Omental fat pad (tissue), 3 donors: ENCODE measurements at regions not wholly inside any gene's neighbourhood (a gene's known extent, or its start where the extent isn't known, plus 50 kb on each side); places are given as distances from the start of the nearest gene placed in this dataset.
A peak's percentile ranks its signal among the peaks of the same experiment; 100 is the strongest.

ENCODE experiments used
- ATAC-seq: fragments of 150-250 bp; one replicate; pipeline ENCODE4 v1.9.1; 2016; ENCODE audit warnings: mild to moderate bottlenecking, moderate library complexity; ENCODE audit not compliant: low FRiP score
- DNase-seq: peaks from one replicate; pipeline ENCODE4 v3.0.0-alpha.2; 2019; ENCODE audit warnings: low spot score
- TF ChIP-seq, protein P1 (sequence below), 3 donors: fragments of 450-650 bp; IDR thresholded peaks; one replicate each; pipeline ENCODE4 v1.5.1; 2016 to 2017; ENCODE audit warnings: antibody characterized with exemption in 3 of 3, mild to moderate bottlenecking in 3 of 3, moderate library complexity in 2 of 3

DNA sequence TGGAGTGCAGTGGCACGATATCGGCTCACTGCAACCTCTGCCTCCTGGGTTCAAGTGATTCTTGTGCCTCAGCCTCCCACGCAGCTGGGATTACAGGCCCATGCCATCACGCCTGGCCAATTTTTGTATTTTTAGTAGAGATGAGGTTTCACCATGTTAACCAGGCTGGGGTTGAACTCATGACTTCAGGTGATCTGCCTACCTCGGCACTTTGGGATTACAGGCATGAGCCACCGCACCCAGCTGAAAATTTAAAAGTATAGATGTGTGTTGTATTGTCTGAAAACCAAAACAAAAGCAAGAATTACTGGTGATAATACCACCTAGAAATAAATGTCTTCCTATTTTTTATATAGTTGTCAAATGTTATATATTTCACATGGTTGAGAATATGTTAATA, 162.0 kb upstream of the DMRT1 start:
- no peak for DNase-seq
- no peak for ATAC-seq
- TF ChIP-seq, protein P1, sequence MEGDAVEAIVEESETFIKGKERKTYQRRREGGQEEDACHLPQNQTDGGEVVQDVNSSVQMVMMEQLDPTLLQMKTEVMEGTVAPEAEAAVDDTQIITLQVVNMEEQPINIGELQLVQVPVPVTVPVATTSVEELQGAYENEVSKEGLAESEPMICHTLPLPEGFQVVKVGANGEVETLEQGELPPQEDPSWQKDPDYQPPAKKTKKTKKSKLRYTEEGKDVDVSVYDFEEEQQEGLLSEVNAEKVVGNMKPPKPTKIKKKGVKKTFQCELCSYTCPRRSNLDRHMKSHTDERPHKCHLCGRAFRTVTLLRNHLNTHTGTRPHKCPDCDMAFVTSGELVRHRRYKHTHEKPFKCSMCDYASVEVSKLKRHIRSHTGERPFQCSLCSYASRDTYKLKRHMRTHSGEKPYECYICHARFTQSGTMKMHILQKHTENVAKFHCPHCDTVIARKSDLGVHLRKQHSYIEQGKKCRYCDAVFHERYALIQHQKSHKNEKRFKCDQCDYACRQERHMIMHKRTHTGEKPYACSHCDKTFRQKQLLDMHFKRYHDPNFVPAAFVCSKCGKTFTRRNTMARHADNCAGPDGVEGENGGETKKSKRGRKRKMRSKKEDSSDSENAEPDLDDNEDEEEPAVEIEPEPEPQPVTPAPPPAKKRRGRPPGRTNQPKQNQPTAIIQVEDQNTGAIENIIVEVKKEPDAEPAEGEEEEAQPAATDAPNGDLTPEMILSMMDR (IDR thresholded peaks at IDR 0.05) = no peak

DNA sequence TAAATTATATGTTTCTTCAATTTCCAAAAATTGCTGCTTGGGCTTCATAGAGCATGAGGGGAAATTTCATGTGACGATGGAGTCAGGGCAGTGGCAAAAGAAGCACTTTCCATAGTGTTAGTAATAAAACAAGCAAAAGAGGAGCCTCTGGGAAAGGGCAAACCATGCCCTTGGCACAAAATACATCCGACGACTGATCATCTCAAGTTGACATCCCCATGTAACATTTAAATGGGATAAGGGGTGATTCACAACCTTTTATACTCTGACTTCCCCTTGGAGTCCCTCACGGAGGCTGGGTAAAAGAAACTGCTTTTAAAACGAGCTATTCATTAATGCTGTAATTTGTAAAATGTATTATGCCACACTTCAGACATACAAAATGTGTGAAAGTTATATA, 161.4 kb upstream of the DMRT1 start:
- no peak for DNase-seq
- TF ChIP-seq, protein P1 (IDR thresholded peaks at IDR 0.05) = no peak
- no peak for ATAC-seq

DNA sequence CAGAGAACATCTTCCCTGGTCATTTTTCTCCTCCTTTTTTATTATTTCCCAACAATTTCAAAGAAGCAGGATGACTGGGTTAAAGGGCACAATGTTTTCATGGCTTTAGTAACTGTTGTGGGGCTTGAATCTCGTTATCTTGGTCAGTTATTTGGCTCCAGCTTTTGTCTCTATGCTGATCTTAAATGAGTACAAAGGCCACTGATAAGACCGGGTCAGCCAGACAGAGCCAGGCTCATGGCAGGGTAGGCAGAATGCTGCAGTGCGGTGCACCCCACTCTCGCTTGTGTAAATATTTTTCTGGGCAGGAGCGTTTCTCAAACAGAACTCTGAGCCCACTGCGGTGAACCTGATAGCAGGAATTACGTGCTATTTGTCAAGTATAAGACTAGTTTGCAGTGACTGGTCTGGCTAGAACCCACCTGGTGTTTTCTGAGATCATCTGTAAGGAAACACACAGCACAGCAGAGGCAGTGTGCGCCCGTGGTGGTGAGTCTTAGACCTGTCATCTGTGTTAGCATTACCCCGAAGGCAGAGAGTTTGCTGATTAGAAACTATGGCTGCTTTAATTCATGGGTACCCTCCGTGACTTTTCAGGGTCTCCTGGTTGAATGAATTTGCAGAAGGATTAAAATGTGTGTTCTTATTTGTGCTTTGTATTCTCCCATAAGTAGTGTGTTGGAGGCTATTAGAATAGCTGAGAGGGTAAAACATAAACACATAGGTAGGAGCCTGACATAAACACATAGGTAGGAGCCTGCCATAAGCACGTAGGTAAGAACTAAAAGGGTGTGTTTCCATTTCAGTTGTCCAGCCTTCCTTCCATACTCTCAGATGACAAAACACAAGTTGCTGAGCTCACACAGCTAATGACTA, 158.6 kb upstream of the DMRT1 start:
- ATAC-seq = no peak
- DNase-seq = no peak
- TF ChIP-seq, protein P1 (IDR thresholded peaks at IDR 0.05) = no peak

DNA sequence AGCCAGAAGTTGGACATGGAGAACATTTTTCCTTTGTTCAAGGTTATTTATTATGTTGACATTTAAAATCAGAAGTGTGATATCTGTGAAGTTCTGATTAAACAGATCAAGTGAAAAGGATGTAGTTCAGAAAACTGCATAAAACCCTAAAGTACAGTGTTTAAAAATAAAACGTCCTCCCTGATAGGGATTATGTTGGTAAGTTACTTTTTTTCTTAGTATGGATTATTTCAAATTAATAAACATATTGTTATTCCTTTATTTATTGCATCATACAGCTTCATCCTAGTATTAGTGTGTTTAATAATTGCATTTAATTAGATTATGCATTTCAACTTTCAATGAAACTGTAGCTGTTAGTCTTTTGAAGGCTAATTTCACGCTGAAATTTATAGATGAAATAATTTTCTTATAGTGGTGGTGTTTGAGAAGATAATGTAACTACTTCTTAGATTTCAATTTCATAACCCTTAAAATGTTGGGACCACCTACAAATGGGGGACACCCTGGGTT, 157.9 kb upstream of the DMRT1 start:
- TF ChIP-seq, protein P1 (IDR thresholded peaks at IDR 0.05) = no peak
- no peak for ATAC-seq
- DNase-seq = no peak

DNA sequence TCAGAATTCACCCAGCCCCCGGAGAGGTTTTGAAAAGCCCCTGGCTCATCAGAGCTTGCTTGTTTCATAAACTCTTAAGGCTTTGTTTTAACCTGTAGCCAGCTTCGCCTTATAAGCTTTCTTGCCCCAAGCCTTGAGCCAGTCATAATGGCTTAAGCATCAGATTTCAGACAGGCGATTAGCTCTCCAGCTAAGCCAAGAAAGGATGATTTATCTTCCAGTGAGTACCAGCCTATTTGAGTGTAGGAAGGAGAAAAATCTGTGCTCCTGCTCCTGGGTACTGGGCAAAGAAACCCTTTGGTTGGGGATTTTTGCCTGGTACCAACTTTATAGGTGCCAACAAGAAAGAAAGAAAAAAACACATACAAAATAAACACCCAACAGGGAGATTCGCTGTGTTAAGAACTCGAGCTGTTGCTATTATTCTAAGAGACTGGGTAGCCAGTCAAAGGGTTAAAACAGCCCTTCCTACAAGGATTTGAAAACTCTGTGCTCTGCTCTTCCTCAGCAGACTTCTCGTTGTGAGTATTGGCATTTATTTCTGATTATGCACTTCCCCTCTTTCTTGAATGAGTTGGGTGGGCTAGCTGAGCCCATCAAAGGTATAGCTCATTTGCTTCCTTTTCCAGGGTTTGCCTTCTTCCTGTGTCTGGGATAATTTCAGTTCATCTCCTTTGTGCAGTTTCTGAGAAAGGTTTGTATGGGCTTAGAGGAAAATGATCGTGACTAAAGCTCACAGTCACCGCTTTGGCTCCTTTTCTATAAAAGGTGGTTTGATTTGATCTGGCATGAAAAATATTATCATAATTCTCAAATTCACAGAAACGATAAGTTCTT, 157.2 kb upstream of the DMRT1 start:
- ATAC-seq (peak; percentile 34), DNase-seq (no peak)
- TF ChIP-seq, protein P1 (IDR thresholded peaks at IDR 0.05) = no peak

DNA sequence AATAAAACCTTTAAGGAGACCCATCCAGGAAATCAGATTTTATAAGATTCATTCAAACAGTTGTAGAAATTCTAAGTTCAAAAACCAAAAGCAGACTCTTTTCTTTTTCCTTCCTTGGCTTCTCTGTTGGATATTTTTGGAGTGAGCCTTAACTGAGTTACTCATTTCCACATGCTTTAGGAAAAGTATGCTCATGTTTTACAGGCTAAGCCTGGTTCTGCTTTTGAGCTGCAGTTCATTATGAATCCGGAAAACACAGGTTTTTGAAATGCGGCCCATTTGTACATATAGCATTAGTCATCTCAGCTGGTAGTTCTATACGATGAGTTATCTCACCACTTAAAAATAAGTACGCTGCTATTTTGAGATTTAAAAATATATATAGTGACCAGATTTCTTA, 156.6 kb upstream of the DMRT1 start:
- TF ChIP-seq, protein P1 (IDR thresholded peaks at IDR 0.05) = no peak
- no peak for ATAC-seq
- no peak for DNase-seq
